ENCODE measurements at regions not wholly inside any gene's neighbourhood (a gene's known extent, or its start where the extent isn't known, plus 50 kb on each side); places are given as distances from the start of the nearest gene placed in this dataset.
A peak's percentile ranks its signal among the peaks of the same experiment; 100 is the strongest.

DNA sequence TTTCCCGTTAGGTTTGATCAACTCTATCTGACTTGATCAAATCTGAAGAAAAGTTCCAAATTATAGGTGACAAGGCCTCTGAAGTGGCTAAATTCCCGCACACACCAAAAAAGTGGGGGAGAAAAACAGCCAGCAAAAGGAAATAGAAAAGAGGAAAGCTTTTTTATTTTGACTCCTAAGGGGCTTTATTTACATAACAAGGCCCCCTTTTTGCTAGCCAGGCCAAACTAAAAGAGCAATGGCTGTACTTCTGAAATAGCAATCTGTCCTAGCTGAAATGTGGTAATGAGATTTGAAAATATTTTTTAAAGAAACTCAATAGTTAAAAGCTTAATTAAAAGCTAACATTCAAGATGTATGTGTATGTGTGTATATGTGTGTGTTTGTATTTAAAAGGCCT, 311.5 kb upstream of the POGK start:
- H3K79me2 ChIP-seq (ENCODE audit: control insufficient read depth in 1 of 2, insufficient read depth in 2 of 2, low read length in 2 of 2), result no peaks in the 10 kb centered on the region
- H3K9me3 ChIP-seq (ENCODE audit: insufficient read depth in 2 of 2, low read depth in 1 of 2, low read length in 1 of 2), result peaks cover 11 to 21% of the 10 kb centered on the region in 2 experiments
- H2AFZ ChIP-seq (ENCODE audit: low read length), result 0 out of 2 replicates have a peak overlapping the region, but pooled peaks have one; percentile 26
- POLR2A ChIA-PET (ENCODE audit: partially characterized antibody), result no interaction called here
- peak overlapping the region; percentile 62 for H4K5ac ChIP-seq (ENCODE audit: insufficient read length, low read depth, low read length)
- H3K18ac ChIP-seq (ENCODE audit: extremely low read depth, low read length), result peak overlapping the region; percentile 66; the same call in 1 of the 2 replicates
- DNase-seq (ENCODE audit: low read depth in 1 of 2, low spot score in 2 of 2), result no peak
- no peak overlapping the region for H3K14ac ChIP-seq (ENCODE audit: insufficient read length)
- no peak overlapping the region for H2BK20ac ChIP-seq (ENCODE audit: low read length)
- H3K36me3 ChIP-seq (ENCODE audit: control insufficient read depth in 2 of 4, insufficient read depth in 4 of 4, low read length in 3 of 4), result peaks cover 0 to 6% (median 2%) of the 10 kb centered on the region in 4 experiments; a peak in 2 of 8 replicates
- WGBS, 2 experiments (ENCODE audit: extremely low coverage in 1 of 2, insufficient coverage in 1 of 2, insufficient read length in 1 of 2, insufficient replicate concordance in 2 of 2, low coverage in 1 of 2, low lambda C conversion rate in 2 of 2, missing lambda C conversion rate in 1 of 2), result 34% methylated on average over 2 of the region's 2 CpGs; no CpG with 5 or more reads in 1 of the 2 experiments
- no peak overlapping the region for H2AK5ac ChIP-seq (ENCODE audit: low read depth, low read length)
- H2BK5ac ChIP-seq (ENCODE audit: low read depth, low read length), result no peak overlapping the region; the same call in 1 of the 2 replicates
- no peak overlapping the region for H4K8ac ChIP-seq (ENCODE audit: extremely low read depth, insufficient read depth, low read length)
- no peak overlapping the region for H2BK120ac ChIP-seq (replicated peaks; ENCODE audit: low read depth, low read length)
- H3K9ac ChIP-seq (replicated peaks in 1 of 4; ENCODE audit: extremely low read depth in 1 of 4, low read depth in 3 of 4, low read length in 3 of 4), result no peak overlapping the region
- peaks cover 0 to 4% (median 1%) of the 10 kb centered on the region in 4 experiments; a peak in 2 of 7 replicates for H3K4me1 ChIP-seq (replicated peaks in 1 of 4; ENCODE audit: control insufficient read depth in 3 of 4, insufficient read depth in 4 of 4, low read length in 3 of 4)
- no peak overlapping the region for H3K56ac ChIP-seq (replicated peaks; ENCODE audit: insufficient read length, low read depth, low read length)
- H3K27ac ChIP-seq (ENCODE audit: low read depth, low read length), result 0 out of 2 replicates have a peak overlapping the region, but pooled peaks have one; percentile 33
- no peak overlapping the region for H3K23ac ChIP-seq (ENCODE audit: insufficient read length)
- H3K4me2 ChIP-seq (ENCODE audit: insufficient read depth in 1 of 2, low read depth in 2 of 2, low read length in 2 of 2), result 0 out of 4 replicates have a peak overlapping the region, but pooled peaks of 1 of the 2 experiments have one; percentile 7
- no peaks in the 10 kb centered on the region for H3K79me1 ChIP-seq (ENCODE audit: low read depth, low read length)
- H2BK12ac ChIP-seq (ENCODE audit: low read depth, low read length), result no peak overlapping the region
- FAIRE-seq, result no peak
- H3K4me3 ChIP-seq (ENCODE audit: extremely low read depth in 1 of 4, insufficient read depth in 2 of 4, low read depth in 3 of 4, low read length in 4 of 4), result peak overlapping the region in 1 of 4 experiments; percentile 22; a peak in 1 of 8 replicates
- TF ChIP-seq RBBP5 (IDR thresholded peaks at IDR 0.05; ENCODE audit: borderline replicate concordance, low read depth, low read length), result no peak
- TF ChIP-seq YY1 (IDR thresholded peaks at IDR 0.05; ENCODE audit: low read depth, low read length), result 0 out of 2 replicates have a peak, but pooled peaks have one; percentile 21
- no peak for TF ChIP-seq CHD2 (IDR thresholded peaks at IDR 0.05; ENCODE audit: low read length)
- no peak for TF ChIP-seq CTCF (IDR thresholded peaks at IDR 0.05; ENCODE audit: control extremely low read depth in 1 of 3, insufficient read depth in 1 of 3, low read depth in 1 of 3, low read length in 3 of 3)
- no peak for TF ChIP-seq SIX5 (IDR thresholded peaks at IDR 0.05; ENCODE audit: low read depth, low read length)
- peak; percentile 33 for TF ChIP-seq ASH2L (IDR thresholded peaks at IDR 0.05; ENCODE audit: low read length)
- no peak for TF ChIP-seq TBP (IDR thresholded peaks at IDR 0.05; ENCODE audit: low read depth, low read length)
- TF ChIP-seq KDM4A (IDR thresholded peaks at IDR 0.05; ENCODE audit: low read depth, low read length, severe bottlenecking), result no peak
- no peak for TF ChIP-seq SP4 (IDR thresholded peaks at IDR 0.05; ENCODE audit: low read length)
- TF ChIP-seq SP2 (IDR thresholded peaks at IDR 0.05; ENCODE audit: low read length), result no peak
- H4K91ac ChIP-seq (replicated peaks; ENCODE audit: insufficient read length, low read length), result no peak overlapping the region
- no peaks in the 10 kb centered on the region for H4K20me1 ChIP-seq (replicated peaks in 1 of 2; ENCODE audit: control insufficient read depth in 1 of 2, insufficient read depth in 2 of 2, low read length in 2 of 2)
- CTCF ChIA-PET (ENCODE audit: partially characterized antibody), result interaction anchor here (0.6 to 4.1 kb wide), 7 partner anchors 9 to 267 kb away, joined by 3 to 9 read pairs (median 3); no protein-coding TSS in a partner anchor
- no peak overlapping the region for H3K4ac ChIP-seq (replicated peaks; ENCODE audit: insufficient read length, low read depth, low read length)
- H3K23me2 ChIP-seq (ENCODE audit: low read depth, low read length), result no peaks in the 10 kb centered on the region
- no peaks in the 10 kb centered on the region for H3K27me3 ChIP-seq (replicated peaks in 1 of 4; ENCODE audit: control insufficient read depth in 3 of 4, extremely low read depth in 1 of 4, insufficient read depth in 3 of 4, low read length in 3 of 4)
- no peak overlapping the region for H2BK15ac ChIP-seq (ENCODE audit: low read length)

Data from H1 (cell line).